Endodermal cell (in vitro differentiated cells): ENCODE measurements at regions not wholly inside any gene's neighbourhood (a gene's known extent, or its start where the extent isn't known, plus 50 kb on each side); places are given as distances from the start of the nearest gene placed in this dataset.
"Not testable (repeated sequence)": the region's sequence is repeated elsewhere in the genome, so short reads cannot be mapped to it uniquely, and the experiment has no call there.

ENCODE experiments used
- DNase-seq: peaks from one replicate; pipeline ENCODE4 v3.0.0-alpha.2; 2017
- H3K27ac ChIP-seq: 2 replicates; pipeline ENCODE4 v1.5.1; 2013; ENCODE audit warnings: mild to moderate bottlenecking, low read depth, low read length, moderate library complexity
- H3K27me3 ChIP-seq: 2 replicates; pipeline ENCODE4 v1.6.1; 2013; ENCODE audit warnings: mild to moderate bottlenecking, low read length, moderate library complexity; ENCODE audit not compliant: insufficient read depth, control insufficient read depth, poor library complexity, severe bottlenecking
- H3K36me3 ChIP-seq: 2 replicates; pipeline ENCODE4 v1.7.0; 2013; ENCODE audit warnings: mild to moderate bottlenecking, low read length, moderate library complexity; ENCODE audit not compliant: control insufficient read depth, insufficient read depth
- H3K4me1 ChIP-seq: one replicate; pipeline ENCODE4 v1.7.0; 2013; ENCODE audit warnings: low read length; ENCODE audit not compliant: control insufficient read depth, insufficient read depth
- H3K4me3 ChIP-seq: 2 replicates; pipeline ENCODE4 v1.5.1; 2013; ENCODE audit warnings: mild to moderate bottlenecking, low read length, moderate library complexity
- H3K9ac ChIP-seq: 2 replicates; pipeline ENCODE4 v1.6.1; 2013; ENCODE audit warnings: mild to moderate bottlenecking, low read length, moderate library complexity; ENCODE audit not compliant: poor library complexity, severe bottlenecking; ENCODE audit errors: extremely low read depth
- H3K9me3 ChIP-seq: 2 replicates; pipeline ENCODE4 v1.6.1; 2013; ENCODE audit warnings: mild to moderate bottlenecking, low read length, moderate library complexity; ENCODE audit not compliant: control insufficient read depth
- H3K27ac Mint-ChIP-seq: 2 replicates; pipeline ENCODE4 v1.8.0; 2020; ENCODE audit warnings: mixed read lengths
- H3K27me3 Mint-ChIP-seq: 2 replicates; pipeline ENCODE4 v1.8.0; 2021; ENCODE audit warnings: mild to moderate bottlenecking, mixed read lengths; ENCODE audit not compliant: insufficient read depth
- H3K36me3 Mint-ChIP-seq: 2 replicates; pipeline ENCODE4 v1.8.0; 2020; ENCODE audit warnings: low read depth, mixed read lengths
- H3K4me1 Mint-ChIP-seq: 2 replicates; pipeline ENCODE4 v1.8.0; 2020; ENCODE audit warnings: mixed read lengths
- H3K4me3 Mint-ChIP-seq: 2 replicates; pipeline ENCODE4 v1.8.0; 2020; ENCODE audit warnings: mild to moderate bottlenecking, moderate library complexity, mixed read lengths
- H3K9me3 Mint-ChIP-seq: 2 replicates; pipeline ENCODE4 v1.8.0; 2020; ENCODE audit warnings: mild to moderate bottlenecking, mixed read lengths
- CTCF ChIP-seq: fragments of 200-600 bp; sonication (generic); conservative IDR thresholded peaks from 2 replicates; pipeline ENCODE4 v1.5.0; 2021; ENCODE audit warnings: antibody characterized with exemption, mild to moderate bottlenecking
- WGBS, 2 experiments: methylation state at CpG; one replicate each; pipeline versions ENCODE4 v1.1.5 to v1.1.7; 2013; ENCODE audit warnings: missing lambda C conversion rate in 2 of 2, mixed read lengths in 1 of 2; ENCODE audit not compliant: insufficient coverage in 1 of 2, insufficient read length in 1 of 2; 5-methylcytosine and 5-hydroxymethylcytosine counted together

GRCh38 chr5:145010834-145011233 lies 824.3 kb downstream of the PRELID2 start:
- H3K4me3 ChIP-seq = no peak overlapping the region
- TF ChIP-seq CTCF = no peak
- Mint-ChIP-seq H3K27ac (no peak overlapping the region), H3K27me3 (no peaks in the 10 kb centered on the region), H3K4me3 (no peak overlapping the region), H3K9me3 (no peaks in the 10 kb centered on the region), H3K4me1 (peaks cover 3% of the 10 kb centered on the region), H3K36me3 (no peaks in the 10 kb centered on the region)
- H3K4me1 ChIP-seq = no peaks in the 10 kb centered on the region
- H3K36me3 ChIP-seq = no peaks in the 10 kb centered on the region
- H3K9ac ChIP-seq = no peak overlapping the region
- H3K9me3 ChIP-seq = no peaks in the 10 kb centered on the region
- no peak overlapping the region for H3K27ac ChIP-seq
- H3K27me3 ChIP-seq = no peaks in the 10 kb centered on the region
- no peak for DNase-seq

GRCh38 chr5:145008876-145009530 lies 826.1 kb downstream of the PRELID2 start:
- Mint-ChIP-seq H3K4me1 (peaks cover 3% of the 10 kb centered on the region), H3K27ac (no peak overlapping the region), H3K27me3 (no peaks in the 10 kb centered on the region), H3K36me3 (no peaks in the 10 kb centered on the region), H3K9me3 (no peaks in the 10 kb centered on the region), H3K4me3 (no peak overlapping the region)
- DNase-seq = no peak
- H3K27me3 ChIP-seq = no peaks in the 10 kb centered on the region
- no peak overlapping the region for H3K27ac ChIP-seq
- no peak overlapping the region for H3K9ac ChIP-seq
- H3K4me3 ChIP-seq = no peak overlapping the region
- TF ChIP-seq CTCF = no peak
- 80 to 84% methylated on average over 1 to 2 of the region's 2 CpGs for WGBS, 2 experiments
- no peaks in the 10 kb centered on the region for H3K9me3 ChIP-seq
- no peaks in the 10 kb centered on the region for H3K4me1 ChIP-seq
- H3K36me3 ChIP-seq = no peaks in the 10 kb centered on the region

GRCh38 chr5:144994356-144994755 lies 823.7 kb downstream of the KCTD16 start:
- H3K27me3 ChIP-seq, H3K9me3 Mint-ChIP-seq, H3K27me3 Mint-ChIP-seq, DNase-seq, H3K4me1 Mint-ChIP-seq, H3K4me3 ChIP-seq, H3K27ac ChIP-seq, H3K36me3 ChIP-seq, H3K9me3 ChIP-seq, H3K4me1 ChIP-seq, H3K4me3 Mint-ChIP-seq, H3K9ac ChIP-seq, H3K27ac Mint-ChIP-seq, H3K36me3 Mint-ChIP-seq: not testable (repeated sequence)

GRCh38 chr5:144983101-144983500 lies 812.4 kb downstream of the KCTD16 start:
- Histone ChIP-seq H3K4me1 (no peaks in the 10 kb centered on the region), H3K9me3 (no peaks in the 10 kb centered on the region), H3K36me3 (no peaks in the 10 kb centered on the region), H3K9ac (no peak overlapping the region), H3K4me3 (no peak overlapping the region), H3K27ac (no peak overlapping the region), H3K27me3 (no peaks in the 10 kb centered on the region)
- Mint-ChIP-seq H3K4me1 (peaks cover 6% of the 10 kb centered on the region), H3K27ac (no peak overlapping the region), H3K27me3 (no peaks in the 10 kb centered on the region), H3K9me3 (peaks cover 3% of the 10 kb centered on the region), H3K36me3 (no peaks in the 10 kb centered on the region), H3K4me3 (no peak overlapping the region)
- TF ChIP-seq CTCF = no peak
- DNase-seq = no peak
